Endothelial cell of umbilical vein (primary cell): ENCODE measurements at regions not wholly inside any gene's neighbourhood (a gene's known extent, or its start where the extent isn't known, plus 50 kb on each side); places are given as distances from the start of the nearest gene placed in this dataset.

Experiments used
- BruUV-seq: library from RNA; stranded (reverse); fragments of 400-500 nt; replicated peaks from 2 replicates; lab custom pipeline; 2021; lab: Mats Ljungman, UMichigan
- CTCF ChIA-PET: fragments of 300-600, 350-600 bp; sonication (Branson Sonifier 250); formaldehyde crosslinking; loops from one replicate; lab custom pipeline; 2021; ENCODE audit warnings: antibody characterized with exemption, inconsistent platforms; lab: Charles Lee
- POLR2A ChIA-PET: fragments of 300-600, 350-600 bp; sonication (Branson Sonifier 250); formaldehyde crosslinking; loops from one replicate; lab custom pipeline; 2021; ENCODE audit warnings: antibody characterized with exemption, inconsistent platforms; lab: Charles Lee
- DNase-seq: peaks from one replicate; pipeline ENCODE4 v3.0.0-alpha.2; 2011; ENCODE audit warnings: low read depth, low spot score
- FAIRE-seq: peaks from 2 replicates; lab custom pipeline; 2011; peaks lifted over from hg19 to GRCh38; lab: Jason Lieb, UNC
- H2AFZ ChIP-seq: 2 replicates; pipeline ENCODE4 v1.6.0; 2012; ENCODE audit warnings: low read depth, low read length, control low read depth, inconsistent platforms
- H3K27ac ChIP-seq: 2 replicates; pipeline ENCODE4 v1.5.1; 2011; ENCODE audit warnings: low read depth, mild to moderate bottlenecking, control low read depth, low read length, moderate library complexity; ENCODE audit not compliant: insufficient read depth
- H3K27me3 ChIP-seq, 2 experiments: 2 replicates each; pipeline versions ENCODE4 v1.6.0 to v1.6.1; 2011; ENCODE audit warnings: low read length in 2 of 2, mixed read lengths in 1 of 2; ENCODE audit not compliant: control insufficient read depth in 2 of 2, insufficient read depth in 2 of 2
- H3K36me3 ChIP-seq, 2 experiments: 2 replicates in 1 of 2; 3 replicates in 1 of 2; pipeline ENCODE4 v1.5.1; 2011; ENCODE audit warnings: low read length in 2 of 2, mild to moderate bottlenecking in 1 of 2, moderate library complexity in 1 of 2; ENCODE audit not compliant: control insufficient read depth in 2 of 2, insufficient read depth in 2 of 2; ENCODE audit errors: extremely low read depth in 1 of 2
- H3K4me1 ChIP-seq: 3 replicates; pipeline ENCODE4 v1.5.1; 2011; ENCODE audit warnings: mild to moderate bottlenecking, low read length; ENCODE audit not compliant: control insufficient read depth, insufficient read depth; ENCODE audit errors: extremely low read depth
- H3K4me2 ChIP-seq: 2 replicates; pipeline ENCODE4 v1.6.1; 2011; ENCODE audit warnings: low read length, control low read depth, mixed read lengths; ENCODE audit not compliant: insufficient read depth
- H3K4me3 ChIP-seq, 3 experiments: fragments of 200-600 bp in 1 of 3; sonication (generic), shearing (Covaris generic) in 1 of 3; replicated peaks in 1 of 3; 2 replicates each; pipeline ENCODE4 v1.5.1; 2011 to 2016; ENCODE audit warnings: control low read depth in 3 of 3, low read length in 3 of 3, mild to moderate bottlenecking in 2 of 3, inconsistent platforms in 1 of 3, low read depth in 1 of 3, moderate library complexity in 1 of 3; ENCODE audit not compliant: insufficient read depth in 1 of 3
- H3K79me2 ChIP-seq: 2 replicates; pipeline ENCODE4 v1.6.0; 2012; ENCODE audit warnings: low read length, inconsistent platforms; ENCODE audit not compliant: control insufficient read depth, insufficient read depth
- H3K9ac ChIP-seq: replicated peaks from 2 replicates; pipeline ENCODE3; 2011; ENCODE audit warnings: low read length, control low read depth; ENCODE audit not compliant: insufficient read depth; ENCODE audit errors: extremely low read depth
- H3K9me1 ChIP-seq: replicated peaks from 3 replicates; pipeline ENCODE4 v1.6.0; 2011; ENCODE audit warnings: mild to moderate bottlenecking, low read length; ENCODE audit not compliant: control insufficient read depth, insufficient read depth; ENCODE audit errors: extremely low read depth
- H3K9me3 ChIP-seq: replicated peaks from 2 replicates; pipeline ENCODE4 v1.5.1; 2012; ENCODE audit warnings: low read length, inconsistent platforms; ENCODE audit not compliant: control insufficient read depth, insufficient read depth
- H4K20me1 ChIP-seq: replicated peaks from 2 replicates; pipeline ENCODE3; 2011; ENCODE audit warnings: mild to moderate bottlenecking, low read length; ENCODE audit not compliant: control insufficient read depth, insufficient read depth; ENCODE audit errors: extremely low read depth
- EZH2 ChIP-seq: IDR thresholded peaks from 2 replicates; pipeline ENCODE4 v1.6.1; 2012; ENCODE audit warnings: borderline replicate concordance, low read depth, mild to moderate bottlenecking, moderate library complexity, low read length, inconsistent platforms; ENCODE audit not compliant: severe bottlenecking
- FOS ChIP-seq: IDR thresholded peaks from 2 replicates; pipeline ENCODE4 v1.6.1; 2011; ENCODE audit warnings: mild to moderate bottlenecking, low read length, moderate library complexity, borderline replicate concordance; ENCODE audit not compliant: insufficient read depth
- GATA2 ChIP-seq: IDR thresholded peaks from 2 replicates; pipeline ENCODE4 v1.7.0; 2011; ENCODE audit warnings: low read depth, mild to moderate bottlenecking, moderate library complexity, mixed read lengths, low read length; ENCODE audit not compliant: insufficient read length, insufficient read depth
- JUN ChIP-seq: IDR thresholded peaks from 2 replicates; pipeline ENCODE4 v1.6.1; 2011; ENCODE audit warnings: borderline replicate concordance, low read depth; ENCODE audit not compliant: insufficient read length, insufficient read depth
- MYC ChIP-seq: IDR thresholded peaks from one replicate; pipeline ENCODE4 v1.6.1; 2011; ENCODE audit warnings: mild to moderate bottlenecking, low read depth, low read length
- POLR2A ChIP-seq: IDR thresholded peaks from 2 replicates; pipeline ENCODE4 v1.6.1; 2012; ENCODE audit warnings: low read depth, mild to moderate bottlenecking, control low read depth, low read length
- POLR2AphosphoS5 ChIP-seq: IDR thresholded peaks from 2 replicates; pipeline ENCODE4 v1.6.1; 2012; ENCODE audit warnings: low read depth, mild to moderate bottlenecking, control low read depth, low read length, moderate library complexity; ENCODE audit not compliant: insufficient read depth
- dilution Hi-C: fragments of 300-500 bp; cut with MboI; formaldehyde crosslinking; loops from one replicate; pipeline ENCODE4 v1.15.0; 2019; ENCODE audit warnings: low sequenced_read_pairs; ENCODE audit not compliant: extremely low pct_ligation_motif_present
- intact Hi-C: fragments of 100-400 bp; cut with micrococcal nuclease; formaldehyde crosslinking; loops from one replicate; pipeline ENCODE4 v1.10.0; 2022
- TF ChIP-seq, protein P1 (sequence below), 2 donors: IDR thresholded peaks; 1 replicate in 1 of 2; 2 replicates in 1 of 2; pipeline ENCODE4 v1.5.1; 2011; ENCODE audit warnings: low read length in 2 of 2, mild to moderate bottlenecking in 2 of 2, moderate library complexity in 2 of 2, control low read depth in 1 of 2, inconsistent platforms in 1 of 2, low read depth in 1 of 2; ENCODE audit not compliant: insufficient read depth in 1 of 2; ENCODE audit errors: extremely low read depth in 1 of 2
- TF ChIP-seq, protein P2 (sequence below): IDR thresholded peaks from 2 replicates; pipeline ENCODE4 v1.6.1; 2011; ENCODE audit not compliant: insufficient read depth, insufficient read length

DNA sequence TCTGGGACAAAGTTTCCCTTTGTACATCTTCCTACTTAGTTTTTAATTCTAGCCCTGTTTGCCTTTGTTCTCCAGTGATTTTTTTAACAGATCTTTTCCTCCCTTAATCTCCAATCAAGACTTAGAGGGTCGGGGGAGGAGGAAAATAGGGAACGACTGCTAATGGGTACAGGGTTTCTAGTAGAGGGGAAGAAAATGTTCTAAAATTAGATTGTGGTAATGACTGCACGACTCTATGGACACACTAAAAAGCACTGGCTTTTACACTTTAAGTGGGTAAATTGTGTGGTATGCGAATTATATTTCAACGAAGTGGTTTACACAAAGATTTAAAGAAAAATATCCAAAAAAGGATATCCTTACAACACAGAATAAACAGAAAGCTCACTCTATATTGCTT lies 110.0 kb upstream of the SPON1 start:
- ChIA-PET CTCF (no interaction called here), POLR2A (no interaction called here)
- BruUV-seq: no TSS peak
- Histone ChIP-seq H3K9ac (no peak overlapping the region), H2AFZ (no peak overlapping the region), H3K36me3 (no peaks in the 10 kb centered on the region), H3K9me1 (no peaks in the 10 kb centered on the region), H3K79me2 (no peaks in the 10 kb centered on the region), H4K20me1 (no peaks in the 10 kb centered on the region), H3K4me2 (no peak overlapping the region), H3K27me3 (peaks cover 0 to 2% of the 10 kb centered on the region in 2 experiments), H3K27ac (no peak overlapping the region), H3K4me1 (no peaks in the 10 kb centered on the region), H3K4me3 (no peak overlapping the region), H3K9me3 (no peaks in the 10 kb centered on the region)
- FAIRE-seq: no peak
- TF ChIP-seq, protein P1, sequence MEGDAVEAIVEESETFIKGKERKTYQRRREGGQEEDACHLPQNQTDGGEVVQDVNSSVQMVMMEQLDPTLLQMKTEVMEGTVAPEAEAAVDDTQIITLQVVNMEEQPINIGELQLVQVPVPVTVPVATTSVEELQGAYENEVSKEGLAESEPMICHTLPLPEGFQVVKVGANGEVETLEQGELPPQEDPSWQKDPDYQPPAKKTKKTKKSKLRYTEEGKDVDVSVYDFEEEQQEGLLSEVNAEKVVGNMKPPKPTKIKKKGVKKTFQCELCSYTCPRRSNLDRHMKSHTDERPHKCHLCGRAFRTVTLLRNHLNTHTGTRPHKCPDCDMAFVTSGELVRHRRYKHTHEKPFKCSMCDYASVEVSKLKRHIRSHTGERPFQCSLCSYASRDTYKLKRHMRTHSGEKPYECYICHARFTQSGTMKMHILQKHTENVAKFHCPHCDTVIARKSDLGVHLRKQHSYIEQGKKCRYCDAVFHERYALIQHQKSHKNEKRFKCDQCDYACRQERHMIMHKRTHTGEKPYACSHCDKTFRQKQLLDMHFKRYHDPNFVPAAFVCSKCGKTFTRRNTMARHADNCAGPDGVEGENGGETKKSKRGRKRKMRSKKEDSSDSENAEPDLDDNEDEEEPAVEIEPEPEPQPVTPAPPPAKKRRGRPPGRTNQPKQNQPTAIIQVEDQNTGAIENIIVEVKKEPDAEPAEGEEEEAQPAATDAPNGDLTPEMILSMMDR (IDR thresholded peaks at IDR 0.05; ENCODE audit: extremely low read depth in 1 of 2, insufficient read depth in 1 of 2, low read depth in 1 of 2, low read length in 2 of 2): no peak
- no peak for TF ChIP-seq GATA2
- no peak for TF ChIP-seq EZH2
- no peak for TF ChIP-seq POLR2A
- TF ChIP-seq POLR2AphosphoS5: no peak
- dilution Hi-C loops: no loop called here
- intact Hi-C loops: no loop called here
- no peak for DNase-seq

- Histone ChIP-seq H3K9me3 (no peaks in the 10 kb centered on the region), H3K4me3 (no peak overlapping the region), H4K20me1 (no peaks in the 10 kb centered on the region), H3K36me3 (no peaks in the 10 kb centered on the region), H3K9ac (no peak overlapping the region), H3K27ac (no peak overlapping the region), H2AFZ (no peak overlapping the region), H3K27me3 (peaks cover 0 to 2% of the 10 kb centered on the region in 2 experiments), H3K9me1 (no peaks in the 10 kb centered on the region), H3K4me2 (no peak overlapping the region), H3K4me1 (no peaks in the 10 kb centered on the region), H3K79me2 (no peaks in the 10 kb centered on the region)
- TF ChIP-seq, protein P1 (IDR thresholded peaks at IDR 0.05; ENCODE audit: extremely low read depth in 1 of 2, insufficient read depth in 1 of 2, low read depth in 1 of 2, low read length in 2 of 2): no peak
- TF ChIP-seq POLR2AphosphoS5: no peak
- TF ChIP-seq FOS: no peak
- TF ChIP-seq POLR2A: no peak
- no peak for TF ChIP-seq JUN
- no peak for TF ChIP-seq GATA2
- TF ChIP-seq EZH2: no peak
- TF ChIP-seq, protein P2, sequence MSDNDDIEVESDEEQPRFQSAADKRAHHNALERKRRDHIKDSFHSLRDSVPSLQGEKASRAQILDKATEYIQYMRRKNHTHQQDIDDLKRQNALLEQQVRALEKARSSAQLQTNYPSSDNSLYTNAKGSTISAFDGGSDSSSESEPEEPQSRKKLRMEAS: no peak
- TF ChIP-seq MYC: no peak
- dilution Hi-C loops: no loop called here
- FAIRE-seq: no peak
- no TSS peak for BruUV-seq
- ChIA-PET CTCF (interaction anchor here (0.6 to 2.5 kb wide), 2 partner anchors 11 to 15 kb away, joined by 3 to 8 read pairs; no protein-coding TSS in a partner anchor), POLR2A (no interaction called here)
- intact Hi-C loops: no loop called here
- DNase-seq: no peak
These were observed 104.7 kb upstream of the SPON1 start for GRCh38 chr11:13857828-13858227.
